Left renal pelvis (tissue), 4 donors: ENCODE measurements at regions not wholly inside any gene's neighbourhood (a gene's known extent, or its start where the extent isn't known, plus 50 kb on each side); places are given as distances from the start of the nearest gene placed in this dataset.
A peak's percentile ranks its signal among the peaks of the same experiment; 100 is the strongest.
"Not testable (repeated sequence)": the region's sequence is repeated elsewhere in the genome, so short reads cannot be mapped to it uniquely, and the experiment has no call there.

Source experiments
- DNase-seq, 4 donors: peaks; one replicate each; pipeline ENCODE4 v3.0.0-alpha.2; 2013; ENCODE audit warnings: low read depth in 4 of 4, low spot score in 3 of 4

DNA sequence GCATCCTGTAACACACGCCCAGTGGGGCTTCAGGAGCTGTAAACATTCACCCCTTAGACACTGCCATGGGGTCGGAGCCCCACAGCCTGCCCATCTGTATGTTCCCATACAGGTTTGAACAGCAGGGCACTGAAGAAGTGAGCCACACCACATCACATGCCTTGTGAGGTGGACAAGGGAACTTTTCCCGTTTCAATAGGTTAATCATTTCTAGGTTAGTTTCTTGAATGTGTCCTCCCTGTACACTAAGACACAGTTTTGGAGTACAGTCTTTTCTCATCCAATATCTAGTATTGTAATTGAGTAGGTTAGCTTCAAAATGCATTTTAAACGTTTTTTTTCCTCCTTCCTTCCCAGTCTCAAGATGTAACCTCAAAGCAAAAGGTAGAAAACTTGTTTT lies 700.2 kb upstream of the PCDH20 start:
- DNase-seq, result peak in 1 of 4 donors; percentile 26

DNA sequence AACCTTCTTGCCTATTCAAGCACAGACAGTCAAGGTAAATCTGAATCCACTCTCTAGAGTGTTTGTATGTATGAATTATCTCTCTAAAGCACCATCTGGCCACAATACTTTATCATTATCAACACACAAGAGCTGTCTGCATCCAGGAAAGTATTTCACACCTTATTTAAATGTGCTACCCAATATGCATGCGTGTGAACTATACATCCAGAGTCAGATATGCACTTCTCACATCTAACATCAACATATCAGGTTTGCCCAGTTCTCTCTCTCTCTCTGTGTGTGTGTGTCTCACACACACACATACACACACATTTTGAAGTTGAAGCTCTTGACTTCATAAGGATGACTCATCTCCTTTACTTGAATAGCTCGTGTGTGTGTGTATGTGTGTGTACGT lies 697.5 kb upstream of the PCDH20 start:
- no peak for DNase-seq

DNA sequence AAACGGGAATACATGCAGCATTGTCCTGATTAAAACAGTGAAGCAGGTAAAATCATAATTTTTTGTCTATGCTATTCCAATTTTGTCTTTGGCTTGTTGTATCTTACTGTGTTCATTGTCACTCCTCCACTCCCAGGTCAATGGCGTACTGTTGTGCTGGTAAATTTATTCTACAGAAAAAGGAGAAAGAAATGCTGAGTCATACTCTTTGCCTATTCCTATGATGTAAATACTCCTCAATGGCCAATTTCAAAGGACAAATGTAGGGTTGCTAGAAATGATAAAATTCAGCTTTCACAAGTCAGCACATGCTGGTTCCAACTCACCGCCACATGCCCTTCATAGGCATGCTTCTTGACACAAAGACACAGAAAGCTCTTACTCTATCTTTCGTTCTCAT lies 694.4 kb upstream of the PCDH20 start:
- DNase-seq, result no peak

DNA sequence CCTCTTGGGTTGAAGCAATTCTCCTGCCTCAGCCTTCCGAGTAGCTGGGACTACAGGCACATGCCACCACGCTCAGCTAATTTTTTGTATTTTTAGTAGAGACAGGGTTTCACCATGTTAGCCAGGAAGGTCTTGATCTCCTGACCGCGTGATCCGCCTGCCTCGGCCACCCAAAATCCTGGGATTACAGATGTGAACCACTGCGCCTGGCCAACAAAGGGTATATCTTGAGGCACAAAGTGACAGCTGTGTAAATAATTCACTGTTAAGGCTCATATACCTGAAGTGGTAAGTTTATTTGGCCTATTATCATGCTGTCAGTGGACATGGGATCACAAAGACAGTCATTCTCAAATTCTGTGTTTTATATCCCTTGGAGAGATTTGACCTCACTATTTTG lies 688.5 kb upstream of the PCDH20 start:
- DNase-seq, result not testable (repeated sequence)

DNA sequence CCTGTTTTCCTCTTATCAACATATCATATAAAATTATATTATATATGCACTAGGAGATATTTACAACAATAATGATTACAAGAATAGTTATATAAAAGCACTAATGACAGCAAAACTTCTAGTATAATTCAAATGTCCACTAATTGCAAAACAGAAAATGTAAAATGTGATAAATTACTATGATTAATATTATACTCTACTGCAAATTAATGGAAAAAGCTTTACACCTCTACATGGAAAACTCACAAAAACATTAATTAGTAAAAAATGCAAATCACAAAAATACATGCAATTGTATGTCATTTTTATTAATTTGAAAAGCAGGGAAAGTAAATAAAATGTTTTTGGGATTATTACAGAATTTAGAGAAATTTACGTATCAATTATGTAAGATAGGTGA lies 681.0 kb upstream of the PCDH20 start:
- DNase-seq, result no peak

DNA sequence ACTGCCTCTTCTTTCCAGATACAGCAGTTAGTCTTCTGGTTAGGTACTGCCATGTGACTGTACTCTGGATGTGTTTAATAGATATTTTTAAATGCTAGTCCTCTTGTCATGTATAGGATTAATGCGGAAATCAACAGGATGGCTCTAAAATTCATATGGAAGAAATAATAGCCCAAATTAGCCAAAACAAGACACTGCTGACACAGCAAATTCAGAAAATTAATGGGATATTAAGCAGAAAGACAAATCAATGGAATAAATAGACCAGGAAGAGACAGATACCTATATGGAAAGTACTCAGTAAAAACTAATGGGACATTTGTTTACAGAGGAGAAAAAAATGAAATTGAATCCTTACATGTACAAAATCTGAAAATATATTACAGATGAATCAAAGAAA lies 679.3 kb upstream of the PCDH20 start:
- DNase-seq, result no peak

DNA sequence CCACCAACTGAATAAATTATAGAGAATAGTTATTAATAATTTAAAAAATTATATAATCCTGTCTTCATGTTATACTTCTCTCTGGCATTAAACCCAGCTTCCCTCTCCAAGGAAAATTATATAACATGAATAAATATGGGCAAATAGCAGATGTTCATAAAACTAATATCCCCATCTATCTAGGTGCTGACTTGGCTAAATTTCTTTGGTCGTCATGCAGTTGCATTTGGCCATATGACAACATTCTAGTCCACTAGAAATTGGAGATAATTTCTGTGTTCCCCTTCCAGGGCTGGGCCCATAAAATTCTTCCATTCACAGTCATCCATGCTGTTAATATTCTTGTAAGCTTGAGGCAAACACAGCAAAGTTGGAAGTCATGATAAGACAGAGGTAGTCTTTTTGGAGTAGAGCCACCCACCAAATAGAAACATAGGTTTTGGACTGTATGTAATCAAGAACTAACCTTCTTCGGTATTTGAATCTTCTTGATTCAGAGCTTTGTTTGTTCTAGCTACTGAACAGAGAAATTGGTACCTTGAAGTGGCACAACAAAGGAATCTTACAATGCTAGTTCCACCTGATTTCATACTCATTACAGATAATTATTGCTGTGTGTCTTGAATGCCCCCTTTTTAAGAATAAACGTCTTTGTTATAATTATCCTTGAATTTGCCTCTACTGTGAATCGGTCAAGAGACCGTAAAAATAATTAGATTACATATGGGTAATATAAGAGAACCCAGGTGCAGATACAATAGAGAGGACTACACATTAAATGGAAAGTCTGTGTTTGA lies 678.5 kb upstream of the PCDH20 start:
- no peak for DNase-seq

DNA sequence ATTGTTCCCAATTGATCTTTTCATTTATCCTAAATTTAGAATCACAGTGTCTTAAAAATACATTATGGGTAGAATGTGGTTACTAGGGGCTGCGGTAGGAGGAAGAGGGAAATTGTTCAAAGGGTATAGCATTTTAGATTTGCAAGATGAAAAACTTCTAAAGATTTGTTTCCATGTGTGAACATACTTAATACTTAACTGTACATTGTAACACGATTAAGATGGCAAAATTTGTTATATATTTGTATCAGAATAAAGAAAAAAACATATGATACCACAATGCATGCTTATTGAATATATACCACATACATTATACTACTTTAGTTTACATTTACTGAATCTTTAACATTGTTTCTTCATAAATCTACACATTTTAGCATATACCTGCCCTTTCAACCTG lies 677.3 kb upstream of the PCDH20 start:
- no peak for DNase-seq

DNA sequence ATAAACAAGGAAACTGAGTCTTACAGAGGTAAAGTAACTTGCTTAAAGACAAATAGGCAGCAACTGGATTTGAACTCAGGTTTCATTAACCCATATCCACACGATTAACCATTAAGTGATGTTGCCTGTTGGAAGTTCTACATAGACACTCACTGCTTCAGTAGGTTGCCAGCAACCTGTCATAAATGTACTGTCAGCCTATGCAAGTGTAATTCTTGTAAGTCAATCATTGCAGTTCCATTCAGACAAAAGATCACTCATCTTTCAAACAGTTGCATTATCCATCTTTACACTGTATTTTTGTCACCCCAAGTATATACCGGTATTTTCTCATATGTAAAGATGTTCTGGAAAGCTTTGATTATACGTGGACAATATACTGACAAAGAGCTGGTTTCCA lies 676.9 kb upstream of the PCDH20 start:
- DNase-seq, result no peak

DNA sequence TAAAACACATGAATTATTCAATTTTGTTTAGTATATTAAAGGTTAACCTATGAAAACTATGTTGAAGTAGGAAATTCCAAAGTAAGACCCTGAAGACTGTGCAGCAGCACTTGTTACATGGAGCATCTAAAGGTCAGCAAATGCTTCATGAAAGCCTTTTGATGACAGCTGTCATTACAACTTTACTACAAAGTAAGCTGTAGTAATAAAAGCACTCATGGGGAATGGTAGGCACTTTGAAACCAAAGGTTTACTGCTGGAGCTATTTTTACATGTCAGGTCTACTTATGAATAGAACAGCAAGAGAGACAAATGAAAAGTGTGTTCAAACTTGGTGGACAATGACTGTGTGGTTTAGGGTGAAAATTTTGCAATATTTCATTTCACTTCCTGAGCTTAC lies 672.5 kb upstream of the PCDH20 start:
- no peak for DNase-seq

DNA sequence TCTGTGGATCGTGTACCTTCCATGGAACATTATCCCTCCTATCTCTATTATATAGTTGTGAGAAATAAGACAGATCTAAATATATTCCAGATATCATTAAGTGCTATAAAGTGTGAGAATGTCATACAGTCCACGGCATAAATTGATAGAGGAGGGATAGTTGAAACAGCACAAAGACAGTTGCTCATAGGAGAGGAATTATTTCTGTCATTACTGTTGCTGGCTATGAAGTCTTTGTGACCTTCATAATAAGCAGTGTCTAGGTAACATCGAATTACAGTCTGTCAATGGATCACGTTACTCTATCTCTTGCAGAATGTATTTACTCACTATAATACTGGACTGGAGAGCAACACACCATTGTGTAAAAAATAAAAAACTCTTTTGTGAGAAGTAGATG lies 671.5 kb upstream of the PCDH20 start:
- no peak for DNase-seq

DNA sequence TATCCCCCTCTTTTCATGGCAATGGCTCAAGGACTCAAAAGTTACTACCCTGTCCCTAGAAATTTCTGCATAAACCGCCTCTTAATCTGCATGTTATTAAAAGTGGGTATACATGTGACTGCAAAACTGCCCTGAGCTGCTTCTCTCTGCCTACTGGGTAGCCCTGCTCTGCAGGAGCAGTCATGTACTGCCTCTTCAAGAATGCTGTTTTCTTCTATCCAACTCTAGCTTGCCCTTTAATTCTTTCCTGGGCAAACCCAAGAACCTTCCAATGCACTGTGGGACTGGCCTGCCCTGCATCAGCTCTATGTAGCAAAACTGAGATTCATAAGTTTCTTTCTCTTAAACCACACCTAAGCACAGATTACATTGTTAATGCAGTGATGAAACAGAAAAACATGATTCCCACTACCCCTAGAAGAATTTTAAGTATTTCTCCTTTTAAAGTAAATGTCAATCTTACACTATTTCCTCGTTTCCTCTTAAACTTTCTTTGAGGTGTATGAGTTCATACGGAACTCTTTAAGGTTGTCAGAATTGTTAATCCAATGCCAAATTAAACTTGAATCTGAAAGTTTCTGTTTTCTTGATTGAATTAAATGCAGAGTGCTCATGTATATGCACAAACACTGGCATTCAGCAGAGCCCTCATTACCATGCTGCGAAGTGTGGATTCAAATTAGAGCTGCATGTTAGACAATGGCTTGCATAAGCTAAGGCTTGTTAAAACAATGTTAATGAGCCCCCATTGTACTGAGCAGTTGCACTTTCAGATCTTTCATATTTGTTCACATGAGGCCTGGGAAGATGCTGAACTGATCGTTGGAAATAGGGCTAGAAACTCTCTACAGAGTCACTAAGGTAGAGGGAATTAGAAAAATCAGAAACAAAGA lies 669.9 kb upstream of the PCDH20 start:
- DNase-seq, result no peak

DNA sequence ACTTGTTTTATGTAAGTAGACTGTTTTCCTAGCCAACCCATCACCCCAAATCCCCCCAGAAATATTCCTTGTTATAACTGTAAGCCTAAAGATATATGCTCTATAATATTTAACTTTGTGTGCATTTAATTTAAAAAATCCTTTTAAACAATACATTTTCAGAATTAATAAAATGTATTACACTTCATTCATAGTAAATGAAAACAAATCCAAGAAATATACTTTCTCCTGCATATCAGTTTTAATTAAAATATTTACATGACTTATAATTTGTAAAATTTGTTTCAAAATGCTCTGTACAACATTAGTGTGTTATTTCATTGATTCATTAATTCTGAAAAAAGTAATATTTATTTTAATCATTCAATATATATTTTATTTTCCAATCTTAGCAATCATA lies 669.1 kb upstream of the PCDH20 start:
- no peak for DNase-seq

DNA sequence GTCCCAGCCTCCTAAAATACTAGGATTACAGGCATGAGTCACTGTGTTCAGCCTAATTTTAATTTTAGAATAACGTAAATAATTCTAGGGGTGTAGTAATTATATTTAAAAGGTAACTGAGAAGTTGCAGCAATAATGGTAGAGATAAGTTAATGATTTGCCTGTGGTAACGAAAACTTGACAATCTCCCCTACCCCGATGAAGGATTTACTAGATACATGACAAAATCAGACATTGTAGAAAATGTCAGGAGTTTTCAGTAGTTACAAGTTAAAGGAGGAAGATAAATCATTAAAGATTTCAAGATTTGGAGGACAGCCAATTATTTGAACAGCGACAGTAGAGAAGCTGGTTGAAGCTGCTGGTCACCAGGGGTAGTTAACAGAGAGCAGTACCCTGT lies 652.2 kb upstream of the PCDH20 start:
- DNase-seq, result no peak

DNA sequence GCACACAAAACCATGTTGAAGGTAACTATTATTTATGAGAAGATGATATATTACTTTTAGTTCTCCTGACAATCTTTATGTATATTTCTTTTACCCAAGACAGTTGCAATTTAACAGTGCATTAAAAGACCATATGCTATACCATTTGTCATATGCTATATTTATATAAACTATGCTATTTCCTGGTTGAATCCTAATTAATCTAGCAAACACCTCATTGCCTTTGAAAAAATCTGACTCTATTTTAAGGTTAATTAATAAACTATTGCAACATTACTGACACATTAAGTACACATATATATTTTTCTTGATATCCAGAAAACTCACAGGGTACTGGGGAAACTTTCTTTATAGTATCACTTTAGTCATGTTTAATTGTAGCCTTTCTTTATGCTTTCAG lies 649.4 kb upstream of the PCDH20 start:
- no peak for DNase-seq

DNA sequence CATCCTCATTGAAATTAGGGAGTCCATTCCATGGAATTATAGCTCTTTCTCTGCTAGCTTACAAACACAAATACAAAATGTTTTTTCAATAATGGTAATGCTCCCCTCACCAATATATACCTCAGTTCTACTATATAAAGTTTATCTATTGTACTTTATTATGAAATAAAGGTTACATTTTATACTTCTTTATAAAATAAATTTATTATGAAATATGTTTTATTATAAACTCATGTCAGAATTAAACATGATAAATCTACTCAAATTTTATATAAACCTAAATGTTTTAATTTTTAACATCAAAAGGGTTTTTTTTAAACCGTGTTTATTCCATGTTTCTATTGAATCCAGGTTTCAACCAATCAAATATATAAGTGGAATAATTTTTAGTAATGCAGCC lies 646.1 kb upstream of the PCDH20 start:
- no peak for DNase-seq

DNA sequence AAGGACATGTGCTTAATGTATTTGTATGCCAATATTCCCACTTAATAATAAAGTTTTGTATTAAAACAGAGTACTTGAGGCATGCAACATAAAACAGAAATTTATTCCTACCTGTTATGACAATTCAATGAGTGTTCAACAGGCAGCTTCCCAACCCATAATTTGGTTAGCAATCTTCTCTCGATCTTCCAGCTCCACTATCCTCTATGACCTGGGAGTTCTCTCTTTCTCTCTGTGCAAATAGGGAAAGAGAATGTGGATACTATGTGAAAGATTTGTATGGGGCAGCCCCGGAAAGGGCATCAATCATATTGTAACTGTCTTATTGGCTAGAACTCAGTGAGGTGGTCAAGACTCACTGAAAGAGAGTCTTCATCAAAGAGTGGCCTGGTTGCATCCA lies 644.9 kb upstream of the PCDH20 start:
- DNase-seq, result no peak

DNA sequence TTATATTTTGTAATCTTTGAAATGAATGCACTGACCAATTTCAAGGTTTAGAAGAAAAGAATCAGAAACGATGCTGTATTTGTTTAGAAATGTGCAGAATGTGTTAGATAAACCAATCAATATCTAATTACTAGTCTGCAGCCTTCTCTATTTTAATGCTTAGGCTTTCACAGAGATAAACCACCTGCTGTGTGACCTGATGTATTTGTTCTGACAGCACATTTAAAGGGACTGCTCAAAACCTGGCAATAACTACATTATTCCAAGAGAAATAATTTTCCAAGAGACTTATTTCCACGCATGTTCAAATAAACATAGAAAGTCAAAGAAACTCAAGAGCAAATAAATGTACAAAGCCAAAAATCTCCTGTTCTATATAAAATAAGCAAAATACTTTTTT lies 641.6 kb upstream of the PCDH20 start:
- DNase-seq, result no peak

DNA sequence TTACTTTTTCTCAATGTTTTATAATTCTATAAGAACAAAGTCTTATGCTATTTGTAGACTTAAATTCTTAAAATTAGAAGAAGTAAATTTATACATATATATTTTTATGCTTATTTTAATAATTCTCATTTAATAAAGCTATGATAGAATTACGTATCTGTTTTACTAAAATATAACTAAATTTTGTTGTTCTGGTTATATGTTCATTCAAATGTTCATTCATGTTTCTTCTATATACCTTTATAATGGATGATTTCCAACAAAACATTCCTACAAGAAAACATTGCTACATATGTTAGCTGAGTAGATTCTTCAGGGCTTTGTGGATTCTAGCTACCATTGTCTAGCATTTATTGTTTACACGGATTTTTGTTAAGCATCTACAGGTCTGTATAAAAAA lies 634.3 kb upstream of the PCDH20 start:
- no peak for DNase-seq

DNA sequence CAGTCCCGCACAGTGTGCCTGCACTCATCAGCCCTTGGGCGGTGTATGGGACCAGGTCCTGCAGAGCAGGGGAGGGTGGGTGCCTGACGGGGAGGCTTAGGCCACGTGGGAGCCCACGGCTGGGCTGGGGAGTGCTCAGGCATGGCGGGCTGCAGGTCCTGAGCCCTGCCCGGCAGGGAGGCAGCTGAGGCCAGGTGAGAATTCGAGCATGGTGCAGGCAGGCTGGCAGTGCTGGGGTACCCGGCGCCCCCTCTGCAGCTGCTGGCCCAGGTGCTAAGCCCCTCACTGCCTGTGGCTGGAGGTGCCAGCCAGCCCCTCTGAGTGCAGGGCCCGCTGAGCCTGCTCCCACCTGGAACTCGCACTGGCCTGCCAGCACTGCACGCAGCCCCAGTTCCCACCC lies 630.9 kb upstream of the PCDH20 start:
- no peak for DNase-seq

DNA sequence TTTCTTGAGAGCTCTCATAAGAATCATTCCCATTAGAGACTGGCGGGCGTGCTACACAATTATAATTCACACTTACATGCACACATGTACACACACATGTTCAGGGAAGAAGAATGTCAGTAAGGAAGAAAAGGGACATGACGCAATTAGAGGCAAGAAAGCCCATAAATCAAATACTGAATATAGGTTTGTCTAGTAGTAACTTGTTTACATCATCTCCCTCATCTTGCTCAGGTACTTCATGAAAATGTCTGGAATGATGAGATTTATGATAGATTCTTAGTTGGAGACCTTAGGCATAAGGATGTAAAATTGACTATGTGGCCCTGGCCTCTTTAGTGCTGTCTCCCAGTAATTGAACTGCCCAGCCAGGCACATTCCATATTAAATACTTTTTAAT lies 628.0 kb upstream of the PCDH20 start:
- no peak for DNase-seq

DNA sequence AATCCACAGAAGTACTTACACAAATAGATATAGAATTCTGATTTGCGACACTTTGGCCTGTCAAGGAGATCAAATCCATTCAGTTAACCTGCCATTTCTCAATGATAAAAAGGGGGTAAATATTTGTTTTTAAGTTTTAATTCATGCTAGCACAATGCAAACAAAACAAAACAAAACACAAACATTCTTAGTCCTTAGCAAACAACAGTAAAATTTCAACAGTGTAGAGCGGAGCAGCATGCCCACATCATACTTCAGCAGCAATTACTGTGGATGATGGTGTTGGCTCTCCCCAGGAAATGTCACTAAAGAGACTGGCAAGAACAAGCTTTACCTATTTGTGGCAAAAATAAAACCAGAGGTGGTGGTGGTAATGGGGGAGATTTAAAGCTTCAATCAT lies 625.2 kb upstream of the PCDH20 start:
- no peak for DNase-seq
